GM21447 (cell line): ENCODE measurements at regions not wholly inside any gene's neighbourhood (a gene's known extent, or its start where the extent isn't known, plus 50 kb on each side); places are given as distances from the start of the nearest gene placed in this dataset.

Experiments used
- ATAC-seq: cut with Tn5 transposase; IDR thresholded peaks from one replicate; pipeline ENCODE4 v1.9.1; 2021; ENCODE audit not compliant: unreplicated experiment

DNA sequence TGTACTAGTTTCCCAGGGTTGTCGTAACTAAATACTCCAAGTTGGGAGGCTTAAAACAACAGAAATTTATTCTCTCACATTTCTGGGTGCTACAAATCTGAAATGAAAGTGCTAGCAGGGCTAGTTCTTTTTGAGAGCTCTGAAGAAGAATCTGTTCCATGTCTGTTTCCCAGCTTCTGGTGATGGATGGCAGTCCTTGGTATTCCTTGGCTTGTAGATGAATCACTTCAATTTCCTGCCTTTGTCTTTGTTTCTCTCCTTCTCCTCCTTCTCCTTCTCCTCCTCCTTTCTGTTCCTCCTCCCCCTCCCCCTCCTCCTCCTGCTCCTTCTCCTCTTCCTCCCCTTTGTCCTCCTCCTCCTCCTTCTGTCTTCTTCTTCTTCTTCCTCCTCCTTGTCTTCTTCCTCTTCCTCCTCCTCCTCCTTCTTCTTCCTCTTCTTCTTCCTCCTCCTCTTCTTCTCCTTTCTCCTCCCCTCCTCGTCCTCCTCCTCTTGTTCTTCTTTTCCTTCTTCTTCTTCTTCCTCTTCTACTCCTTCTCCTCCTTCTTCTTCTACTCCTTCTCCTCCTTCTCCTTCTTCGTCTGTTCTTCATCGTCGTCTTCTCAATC lies 104.7 kb upstream of the ANKRD55 start:
- ATAC-seq: no peak

DNA sequence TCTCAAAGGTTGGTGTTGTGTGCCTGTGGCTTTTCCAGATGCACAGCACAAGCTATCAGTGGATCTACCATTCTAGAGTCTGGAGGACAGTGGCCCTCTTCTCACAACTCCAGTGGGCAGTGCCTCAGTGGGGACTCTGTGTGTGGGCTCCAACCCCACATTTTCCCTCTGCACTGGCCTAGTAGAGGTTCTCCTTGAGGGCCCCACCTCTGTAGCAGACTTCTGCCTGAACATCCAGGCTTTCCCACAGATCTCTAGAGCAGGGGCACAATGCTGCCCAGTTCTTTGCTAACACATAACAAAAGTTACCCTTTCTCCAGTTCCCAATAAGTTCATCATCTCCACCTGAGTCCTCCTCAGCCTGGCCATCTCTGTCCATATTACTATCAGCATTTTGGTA lies 102.1 kb upstream of the ANKRD55 start:
- no peak for ATAC-seq

DNA sequence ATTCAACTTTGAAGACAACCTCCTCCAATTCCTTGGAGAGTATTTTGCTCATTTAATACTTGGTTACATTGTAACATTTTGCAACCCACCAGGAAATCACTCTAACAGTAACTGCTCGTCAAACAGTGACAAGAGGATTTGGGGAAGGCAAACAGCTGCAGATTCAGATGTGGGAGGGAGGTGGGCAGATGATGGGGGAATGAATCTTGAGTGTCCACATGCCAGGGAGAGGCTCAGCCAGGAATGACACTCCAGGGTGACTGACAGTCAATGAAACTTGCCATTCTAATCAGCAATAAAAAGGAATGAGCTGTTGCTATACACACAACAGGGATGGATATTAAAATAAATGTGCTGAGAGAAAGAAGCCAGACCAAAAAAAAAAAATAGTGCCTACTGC lies 97.7 kb upstream of the ANKRD55 start:
- ATAC-seq: no peak

DNA sequence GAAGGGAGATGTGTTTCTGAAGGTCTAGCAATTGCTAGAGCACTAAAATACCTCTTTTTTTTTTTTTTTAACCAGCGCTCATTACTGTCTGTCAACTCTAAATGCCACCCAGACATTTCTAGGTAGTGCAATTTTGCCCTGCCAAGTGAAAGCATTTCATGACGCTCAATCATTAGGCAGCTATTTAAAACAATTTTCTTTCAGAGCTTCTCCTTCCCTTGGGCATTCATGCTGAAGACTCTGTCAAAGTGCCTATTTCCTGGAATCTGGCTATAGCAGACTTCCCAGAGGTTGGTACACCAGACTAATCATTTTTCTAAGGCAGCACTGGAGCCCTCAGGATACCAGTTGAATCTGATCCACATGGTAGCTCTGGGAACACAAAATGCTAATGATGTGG lies 97.0 kb upstream of the ANKRD55 start:
- ATAC-seq: no peak

DNA sequence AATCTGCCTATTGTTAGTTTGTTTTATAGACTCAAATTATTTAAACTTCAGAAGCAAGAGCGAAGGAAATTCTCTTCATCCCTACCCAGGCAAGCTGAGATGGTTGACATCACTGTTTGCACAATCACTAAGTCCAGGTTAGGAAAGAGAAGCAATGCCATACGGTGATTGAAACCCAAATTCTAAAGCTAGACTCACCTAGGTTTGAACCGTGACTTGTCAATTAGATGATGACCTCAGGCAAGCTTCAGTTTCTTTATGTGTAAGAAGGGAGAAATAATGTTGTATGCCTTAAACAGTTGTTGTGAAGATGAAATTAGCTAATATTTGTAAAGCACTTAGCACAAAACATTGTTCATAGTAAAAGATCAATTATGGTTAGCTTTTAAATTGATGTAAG lies 96.5 kb upstream of the ANKRD55 start:
- ATAC-seq: peak; percentile 67

DNA sequence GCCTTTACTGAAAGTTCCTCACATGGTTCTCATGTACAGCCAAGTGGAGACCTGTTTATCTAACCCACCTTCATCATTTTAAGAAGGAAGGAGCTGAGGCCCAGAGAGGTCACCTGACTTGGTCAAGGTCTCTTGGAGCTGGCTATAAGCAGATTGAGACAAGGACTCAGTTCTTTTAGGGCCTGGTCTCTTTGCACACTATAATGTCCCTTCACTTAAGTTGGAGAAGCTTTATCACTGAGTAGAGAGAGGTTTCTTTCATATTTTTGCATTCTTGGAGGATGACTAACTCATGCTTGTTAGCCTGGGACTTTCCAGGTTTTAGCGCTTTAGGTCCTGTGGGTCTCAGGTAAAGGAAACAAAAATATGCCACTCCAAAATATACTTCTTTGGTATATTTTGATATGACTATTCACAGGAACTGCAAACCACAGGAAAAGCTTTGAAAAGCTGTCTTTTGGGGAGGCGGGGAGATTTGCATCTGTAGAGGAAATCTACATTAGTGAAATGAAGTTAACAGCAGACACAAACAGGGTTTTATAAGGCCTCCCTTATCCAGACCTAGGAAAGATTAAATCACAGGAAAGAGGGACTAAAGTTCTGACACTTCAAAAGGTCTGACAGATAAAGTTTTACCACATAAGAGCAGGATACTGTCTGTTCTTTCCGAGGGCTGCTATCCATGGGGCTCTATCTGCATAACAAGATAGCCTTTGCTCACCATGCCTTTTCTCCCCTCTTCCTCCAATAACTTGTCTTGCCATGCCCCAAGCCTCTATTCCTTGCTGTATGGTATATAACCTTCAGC lies 95.8 kb upstream of the ANKRD55 start:
- ATAC-seq: peak; percentile 54

DNA sequence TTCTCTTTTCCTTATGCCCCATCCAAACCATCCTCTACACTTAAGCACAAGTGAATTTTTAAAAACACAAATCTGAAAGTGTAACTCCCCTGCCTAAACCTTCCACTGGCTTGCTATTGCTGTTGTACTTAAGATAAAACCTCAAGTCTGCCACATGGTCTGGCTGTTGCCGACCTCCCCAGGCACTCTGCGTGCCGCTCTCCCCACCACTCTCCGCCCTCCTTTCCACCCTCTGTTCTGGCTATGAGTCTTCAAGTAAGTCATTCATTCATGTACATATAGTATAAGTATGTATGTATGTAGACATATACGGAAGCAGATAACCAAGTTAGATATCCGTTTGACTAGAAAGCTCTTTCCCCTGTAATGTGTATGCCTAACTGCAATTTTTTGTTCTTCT lies 94.7 kb upstream of the ANKRD55 start:
- peak; percentile 40 for ATAC-seq

DNA sequence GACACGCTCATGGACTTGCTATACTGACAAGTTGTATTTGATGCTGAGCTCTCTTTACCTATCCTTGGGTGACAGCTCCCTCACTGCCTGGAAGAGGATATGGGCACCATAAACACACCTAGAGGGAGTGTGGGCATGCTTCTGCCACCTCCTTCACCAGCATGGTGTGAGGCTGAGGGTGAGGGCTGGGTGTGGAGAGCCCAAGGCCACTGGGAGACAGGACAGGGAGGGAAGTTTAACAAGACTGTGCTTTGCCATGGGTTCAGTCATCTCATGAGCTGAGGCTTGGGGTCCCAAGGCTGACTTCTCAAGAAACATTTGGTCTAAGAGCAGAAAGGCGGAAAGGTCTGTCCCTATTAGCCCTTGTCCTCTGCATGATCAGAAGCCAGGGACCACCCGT lies 93.6 kb upstream of the ANKRD55 start:
- ATAC-seq: no peak

DNA sequence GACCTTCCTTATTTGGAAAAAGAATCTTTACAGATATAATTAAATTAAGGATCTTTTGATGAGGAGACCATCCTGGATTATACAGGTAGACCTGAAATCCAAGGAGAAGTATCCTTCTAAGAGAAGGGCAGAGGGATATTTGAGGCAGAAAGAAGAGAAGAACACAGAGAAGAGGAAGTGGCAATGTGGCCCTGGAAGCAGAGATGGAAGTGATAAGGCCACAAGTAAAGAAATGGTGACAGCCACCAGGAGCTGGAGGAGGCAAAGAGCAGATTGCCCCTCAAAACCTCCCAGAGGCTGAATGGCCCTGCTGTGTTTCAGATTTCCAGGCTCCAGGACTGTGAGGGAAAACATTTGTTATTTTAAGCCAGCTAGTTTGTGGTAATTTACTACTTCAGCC lies 93.0 kb upstream of the ANKRD55 start:
- ATAC-seq: no peak

DNA sequence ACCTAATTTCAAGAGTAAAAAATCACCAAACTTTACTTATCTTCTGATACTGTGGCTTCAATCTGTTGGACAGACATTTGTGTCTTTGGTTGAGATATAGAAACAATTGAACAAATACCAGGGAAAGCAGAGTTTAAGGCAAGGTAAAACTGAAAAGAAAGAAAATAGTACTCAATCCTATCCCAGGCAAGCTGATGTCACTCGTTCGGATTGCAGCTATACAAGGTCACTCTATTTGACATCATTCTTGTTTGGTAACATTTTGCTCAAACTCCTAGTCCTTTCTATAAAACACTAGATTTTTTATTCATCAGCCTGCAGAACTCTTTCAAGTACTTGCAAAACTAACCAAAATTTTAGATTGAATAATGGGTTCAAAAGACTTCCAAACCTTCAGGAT lies 91.9 kb upstream of the ANKRD55 start:
- no peak for ATAC-seq

DNA sequence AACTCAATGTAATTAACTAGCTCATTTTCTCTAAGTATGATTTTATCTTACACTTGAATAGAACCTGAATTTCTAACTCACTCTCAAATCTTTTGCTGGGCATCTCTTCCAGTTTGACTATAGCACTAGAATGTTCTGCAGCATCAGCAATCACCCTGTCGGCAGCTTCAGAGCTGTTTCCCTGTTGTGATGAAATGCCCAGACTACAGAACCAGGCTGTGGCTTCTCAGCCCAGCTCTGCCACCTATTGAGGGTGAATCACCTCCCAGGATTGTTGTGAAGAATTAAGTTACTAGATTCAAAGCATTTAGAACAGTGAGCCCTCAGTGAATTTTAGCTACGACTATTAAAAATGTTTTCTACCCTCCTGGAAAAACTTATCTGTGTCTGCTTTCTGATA lies 90.4 kb upstream of the ANKRD55 start:
- ATAC-seq: no peak

DNA sequence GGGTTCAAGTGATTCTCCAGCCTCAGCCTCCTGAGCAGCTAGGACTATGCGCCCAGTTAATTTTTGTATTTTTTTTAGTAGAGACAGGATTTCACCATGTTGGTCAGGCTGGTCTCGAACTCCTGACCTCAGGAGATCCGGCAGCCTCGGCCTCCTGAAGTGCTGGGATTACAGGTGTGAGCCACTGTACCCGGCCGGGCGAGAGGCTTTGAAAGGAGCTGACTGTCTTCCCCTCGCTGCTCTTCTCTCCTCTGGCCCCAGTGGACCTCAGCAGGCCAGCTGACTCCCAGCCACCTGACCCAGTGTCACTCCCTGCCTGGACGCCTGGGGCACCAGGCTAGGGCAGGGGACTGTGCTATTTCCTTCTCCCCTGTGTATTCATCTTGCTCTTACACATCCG lies 89.5 kb upstream of the ANKRD55 start:
- ATAC-seq: no peak

DNA sequence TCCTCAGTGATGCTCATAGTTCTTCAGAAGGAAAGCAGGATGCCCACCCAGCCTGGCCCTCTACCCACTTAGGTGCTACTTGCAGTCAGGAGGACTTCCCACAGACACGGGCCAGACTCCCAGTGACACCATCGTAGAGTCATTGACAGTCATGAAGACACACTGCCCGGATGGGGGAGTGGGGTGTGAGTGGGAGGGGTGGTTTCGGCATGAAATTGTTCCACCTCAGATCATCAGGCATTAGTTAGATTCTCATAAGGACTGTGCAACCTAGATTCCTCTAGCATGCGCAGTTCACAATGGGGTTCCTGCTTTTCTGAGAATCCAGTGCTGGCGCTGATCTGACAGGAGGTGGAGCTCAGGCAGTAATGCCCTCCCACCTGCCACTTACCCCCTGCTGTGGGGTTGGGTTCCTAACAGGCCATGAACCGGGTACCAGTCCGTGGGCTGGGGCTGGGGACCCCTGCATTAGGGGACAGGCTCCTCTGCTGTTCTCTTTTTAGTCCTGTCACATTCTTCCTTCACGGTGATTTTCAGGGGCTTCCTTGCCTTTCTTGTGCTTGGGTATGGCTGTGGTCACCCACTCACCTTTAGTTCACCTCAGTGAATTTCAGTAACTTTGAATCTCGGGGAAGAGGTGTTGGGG lies 88.2 kb upstream of the ANKRD55 start:
- no peak for ATAC-seq

DNA sequence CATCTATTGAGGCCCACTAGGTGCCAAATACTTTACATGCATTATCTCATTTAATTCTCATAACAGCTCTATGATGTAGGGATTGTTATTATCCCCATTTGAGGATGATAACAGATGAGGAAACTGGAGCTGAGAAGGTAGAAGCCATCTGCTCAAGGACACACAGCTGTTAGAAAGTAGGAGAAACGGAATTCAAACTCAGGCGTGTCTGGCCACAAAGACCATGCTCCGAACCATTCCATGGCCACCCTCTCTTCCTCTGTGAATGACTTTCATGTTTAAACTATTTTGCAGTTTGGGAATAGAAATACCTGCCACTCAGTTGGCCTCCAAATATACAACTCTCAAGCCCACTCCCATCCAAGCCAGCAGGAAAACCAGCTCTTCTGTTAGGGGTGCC lies 87.6 kb upstream of the ANKRD55 start:
- ATAC-seq: no peak

DNA sequence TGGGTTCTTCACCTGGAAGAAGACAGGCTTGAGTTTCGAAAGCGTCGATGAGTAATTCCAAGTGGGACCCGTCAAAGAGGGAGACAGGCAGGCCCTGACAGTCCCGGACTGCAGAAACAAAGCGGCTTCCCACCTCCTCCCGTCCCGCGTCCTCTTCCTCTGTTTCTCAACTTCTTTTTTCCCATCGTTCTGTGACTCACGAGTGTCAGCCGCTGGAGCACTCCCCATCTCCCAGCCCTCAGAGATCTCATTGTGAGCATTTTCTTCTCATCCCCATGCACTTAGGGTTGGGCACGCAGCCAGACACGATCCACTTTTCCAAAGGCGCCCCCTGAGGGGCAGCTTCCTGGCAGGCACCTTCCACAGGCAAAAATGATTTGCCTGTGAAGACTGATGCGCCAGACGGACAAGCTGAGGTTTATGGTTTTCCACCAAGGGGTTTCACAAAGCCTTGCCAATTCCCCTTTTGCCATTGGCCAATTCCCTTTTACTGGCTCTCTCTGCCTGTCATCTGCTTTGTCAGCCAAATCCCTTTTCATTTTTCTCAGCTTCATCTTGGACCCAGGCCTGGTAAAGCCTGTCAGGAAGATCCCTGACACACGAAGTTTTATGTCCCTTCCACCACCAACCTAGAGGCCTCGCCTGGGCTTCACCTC lies 86.5 kb upstream of the ANKRD55 start:
- no peak for ATAC-seq

DNA sequence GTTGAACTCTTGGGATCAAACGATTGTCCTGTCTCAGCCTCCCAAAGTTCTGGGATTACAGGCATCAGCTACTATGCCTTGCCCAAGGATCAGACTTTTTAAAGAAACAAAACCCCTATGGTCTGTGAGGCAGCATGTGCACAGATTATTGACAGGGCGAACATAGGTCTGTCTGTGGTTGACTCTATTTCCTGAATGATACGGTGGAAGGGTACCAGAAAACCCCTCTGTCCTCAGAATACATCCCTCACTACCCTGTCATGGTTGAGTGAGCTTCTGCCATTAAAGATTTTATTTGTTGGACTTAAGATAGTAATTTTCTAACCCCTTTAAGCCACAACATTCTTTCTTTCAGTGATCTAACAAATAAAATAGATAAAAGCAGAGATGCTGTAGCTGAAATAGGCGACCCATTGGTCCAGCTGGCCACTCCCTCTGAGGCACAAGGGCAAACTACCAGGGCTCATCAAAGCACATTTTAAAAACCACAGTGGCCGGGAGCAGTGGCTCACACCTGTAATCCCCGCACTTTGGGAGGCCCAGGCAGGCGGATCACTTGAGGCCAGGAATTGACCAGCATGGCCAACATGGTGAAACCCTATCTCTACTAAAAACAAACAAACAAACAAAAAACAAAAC lies 84.9 kb upstream of the ANKRD55 start:
- no peak for ATAC-seq

DNA sequence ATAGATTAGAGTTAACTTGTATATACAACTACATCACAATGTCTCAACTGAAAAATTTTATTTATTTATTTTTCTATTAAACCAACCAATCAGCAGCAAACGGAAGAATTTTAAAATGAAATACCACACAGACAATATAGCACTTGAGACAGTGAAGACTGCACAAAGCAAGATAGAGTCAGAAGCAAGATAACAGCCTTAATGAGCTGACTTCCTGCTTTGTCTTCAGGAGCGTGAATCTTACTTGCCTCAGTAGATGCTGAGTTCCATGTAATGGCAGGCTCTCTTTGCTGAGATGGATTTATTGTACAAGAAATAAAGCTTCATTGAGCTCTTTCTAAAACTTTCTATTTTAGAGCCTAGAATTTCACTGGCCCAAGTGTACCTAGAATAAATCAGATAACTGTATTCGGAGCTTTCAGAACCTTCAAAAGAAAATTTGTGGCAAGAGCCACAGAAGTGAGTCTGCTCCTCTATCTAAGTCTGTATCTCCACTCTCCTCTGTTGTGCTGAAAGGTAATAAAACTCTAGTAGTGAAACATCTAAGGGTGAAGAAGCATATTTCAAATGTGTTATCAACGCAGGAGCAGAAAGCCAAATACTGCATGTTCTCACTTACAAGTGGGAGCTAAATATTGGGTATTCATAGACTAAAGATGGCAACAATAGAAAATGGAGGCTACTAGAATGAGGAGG lies 83.3 kb upstream of the ANKRD55 start:
- ATAC-seq: no peak

DNA sequence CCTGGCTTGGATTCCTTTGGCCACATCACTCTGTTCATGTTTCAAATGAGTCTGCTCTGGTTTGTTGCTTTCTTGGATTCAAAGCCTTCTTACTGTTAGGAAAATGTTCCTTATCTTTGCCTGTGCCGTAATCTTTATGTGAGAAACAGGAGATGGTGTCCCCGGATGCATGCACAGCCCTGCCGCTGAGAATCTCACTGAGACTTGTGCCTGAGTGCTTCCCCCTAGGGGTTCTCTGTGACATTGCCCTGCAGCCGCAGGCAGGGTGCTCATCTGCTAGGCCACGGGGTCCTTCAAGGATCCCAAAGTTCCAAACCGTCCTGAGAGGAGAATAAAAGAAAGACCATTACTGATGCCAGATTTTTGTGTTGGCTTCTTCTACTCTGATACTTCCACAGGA lies 81.4 kb upstream of the ANKRD55 start:
- ATAC-seq: no peak

DNA sequence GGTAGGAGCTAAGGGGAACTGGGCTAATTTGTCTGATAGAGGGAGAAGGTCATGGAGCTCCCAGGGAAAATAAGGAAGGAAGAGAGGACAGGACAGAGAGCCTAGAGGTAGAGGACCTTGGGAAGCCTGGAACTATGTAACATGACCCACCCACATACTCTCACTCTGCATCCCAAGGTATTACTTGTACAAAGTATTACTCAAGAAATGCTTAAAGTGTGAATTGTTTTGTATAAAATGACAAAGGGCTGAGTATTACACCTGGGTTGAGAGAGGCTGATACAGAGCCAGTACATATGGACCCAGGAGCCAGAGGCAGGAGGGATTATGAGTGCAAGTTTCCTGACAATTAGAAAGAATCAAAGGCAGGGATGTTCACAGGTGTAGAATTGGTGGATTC lies 80.5 kb upstream of the ANKRD55 start:
- ATAC-seq: no peak

DNA sequence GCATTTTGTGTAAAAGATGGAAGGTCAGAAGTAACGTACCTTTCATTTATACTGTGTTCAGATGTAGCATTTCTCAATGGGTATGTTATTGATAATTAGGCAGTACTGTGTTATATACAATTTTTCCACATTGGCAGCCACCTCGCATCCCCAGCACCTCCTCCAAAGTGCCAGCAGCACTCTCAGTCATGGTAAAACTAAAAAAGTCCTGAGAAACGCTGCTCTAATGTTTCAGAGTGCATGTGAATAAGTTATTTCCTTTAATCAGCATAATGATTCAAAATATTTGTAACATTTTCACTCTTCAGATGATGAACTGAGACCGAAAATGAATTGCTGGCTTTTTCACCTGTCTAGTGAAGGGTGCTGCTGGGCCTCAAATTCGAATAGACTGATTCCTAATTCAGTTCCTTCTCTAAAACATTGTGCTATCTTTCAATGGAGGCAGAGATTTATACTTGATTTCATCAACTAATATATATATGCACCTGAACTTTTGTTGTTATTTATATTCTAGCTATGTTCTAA lies 79.9 kb upstream of the ANKRD55 start:
- no peak for ATAC-seq
